Lung (tissue), 11 donors: ENCODE measurements at regions not wholly inside any gene's neighbourhood (a gene's known extent, or its start where the extent isn't known, plus 50 kb on each side); places are given as distances from the start of the nearest gene placed in this dataset.

ENCODE experiments used
- ATAC-seq: fragments of 200-7000 bp; cut with Tn5 transposase; one replicate; pipeline ENCODE4 v1.9.1; 2020; ENCODE audit warnings: moderate number of reproducible peaks; ENCODE audit not compliant: insufficient read depth, low FRiP score
- DNase-seq, 3 donors: peaks; one replicate each; pipeline ENCODE4 v3.0.0-alpha.2; 2013 to 2017
- H3K27ac ChIP-seq, 2 donors: one replicate each; pipeline ENCODE4 v1.5.1; 2013; ENCODE audit warnings: mild to moderate bottlenecking in 2 of 2, moderate library complexity in 2 of 2, control low read depth in 1 of 2, inconsistent platforms in 1 of 2, low read depth in 1 of 2, low read length in 1 of 2
- H3K27me3 ChIP-seq, 3 donors: one replicate each; pipeline ENCODE4 v1.5.1; 2013; ENCODE audit warnings: low read length in 2 of 3; ENCODE audit not compliant: control insufficient read depth in 3 of 3, insufficient read depth in 3 of 3
- H3K36me3 ChIP-seq, 4 donors: one replicate each; pipeline ENCODE4 v1.5.1; 2013; ENCODE audit warnings: low read length in 4 of 4, mild to moderate bottlenecking in 1 of 4, moderate library complexity in 1 of 4; ENCODE audit not compliant: control insufficient read depth in 4 of 4, insufficient read depth in 4 of 4
- H3K4me1 ChIP-seq, 5 donors: one replicate each; pipeline ENCODE4 v1.5.1; 2013; ENCODE audit warnings: low read length in 5 of 5, mild to moderate bottlenecking in 2 of 5, moderate library complexity in 1 of 5; ENCODE audit not compliant: control insufficient read depth in 5 of 5, insufficient read depth in 5 of 5
- H3K4me3 ChIP-seq: one replicate; pipeline ENCODE4 v1.5.1; 2013; ENCODE audit warnings: mild to moderate bottlenecking, control low read depth, moderate library complexity
- H3K9ac ChIP-seq, 2 donors: one replicate each; pipeline ENCODE4 v1.5.1; 2013; ENCODE audit warnings: low read length in 2 of 2, control low read depth in 1 of 2; ENCODE audit not compliant: insufficient read depth in 1 of 2
- H3K9me3 ChIP-seq, 4 donors: one replicate each; pipeline ENCODE4 v1.5.1; 2013; ENCODE audit warnings: low read length in 3 of 4, mild to moderate bottlenecking in 1 of 4, moderate library complexity in 1 of 4; ENCODE audit not compliant: control insufficient read depth in 4 of 4, insufficient read depth in 3 of 4
- CTCF ChIP-seq: IDR thresholded peaks from 2 replicates; pipeline ENCODE4 v1.5.1; 2012; ENCODE audit warnings: mild to moderate bottlenecking; ENCODE audit errors: control extremely low read depth, extremely low read depth
- WGBS, 2 donors: extraction: QIAGEN DNeasy Blood & Tissue Kit; methylation state at CpG; one replicate each; pipeline ENCODE4 v1.1.7; 2013; 5-methylcytosine and 5-hydroxymethylcytosine counted together
- donor health status: control.
- donor health status: control.
- donor health status: Bipolar disorder and iron deficiency.
- donor health status: healthy.
- donor health status: DM: yes; HTN: yes; CAD: no.

- no peak for TF ChIP-seq CTCF
- no peak for ATAC-seq
- no peaks in the 10 kb centered on the region for H3K27me3 ChIP-seq
- no peaks in the 10 kb centered on the region for H3K36me3 ChIP-seq
- 90 to 96% methylated on average over 3 of the region's 3 CpGs for WGBS, 2 donors
- no peak overlapping the region for H3K4me3 ChIP-seq
- no peak overlapping the region for H3K27ac ChIP-seq
- peaks cover 0 to 3% (median 1%) of the 10 kb centered on the region in 4 donors for H3K9me3 ChIP-seq
- no peak for DNase-seq
- no peak overlapping the region for H3K9ac ChIP-seq
- H3K4me1 ChIP-seq: no peaks in the 10 kb centered on the region
Measured at GRCh38 chr5:124317451-124317850, 429.0 kb downstream of the ZNF608 start.

- 93 to 95% methylated on average over 3 of the region's 3 CpGs for WGBS, 2 donors
Measured at GRCh38 chr5:124315741-124316415, 430.6 kb downstream of the ZNF608 start.

GRCh38 chr5:124310453-124310852, 436.0 kb downstream of the ZNF608 start:
- no peak overlapping the region for H3K27ac ChIP-seq
- no peak for TF ChIP-seq CTCF
- no peaks in the 10 kb centered on the region for H3K27me3 ChIP-seq
- DNase-seq (peak in 1 of 3 donors; percentile 38), ATAC-seq (no peak)
- H3K9me3 ChIP-seq: peaks cover 0 to 3% (median 1%) of the 10 kb centered on the region in 4 donors
- 52 to 62% methylated on average over 3 of the region's 3 CpGs for WGBS, 2 donors
- H3K36me3 ChIP-seq: no peaks in the 10 kb centered on the region
- no peak overlapping the region for H3K4me3 ChIP-seq
- H3K4me1 ChIP-seq: peaks cover 0 to 12% (median 3%) of the 10 kb centered on the region in 5 donors
- H3K9ac ChIP-seq: no peak overlapping the region

More at GRCh38 chr5:124315741-124316415, 430.6 kb downstream of the ZNF608 start:
- TF ChIP-seq CTCF: no peak
- Histone ChIP-seq H3K4me1 (no peaks in the 10 kb centered on the region), H3K36me3 (no peaks in the 10 kb centered on the region), H3K27ac (no peak overlapping the region), H3K27me3 (no peaks in the 10 kb centered on the region), H3K9ac (no peak overlapping the region), H3K9me3 (peaks cover 0 to 3% (median 1%) of the 10 kb centered on the region in 4 donors), H3K4me3 (no peak overlapping the region)
- ATAC-seq (no peak), DNase-seq (no peak)
